ENCODE measurements at regions not wholly inside any gene's neighbourhood (a gene's known extent, or its start where the extent isn't known, plus 50 kb on each side); places are given as distances from the start of the nearest gene placed in this dataset.
"Not testable (repeated sequence)": the region's sequence is repeated elsewhere in the genome, so short reads cannot be mapped to it uniquely, and the experiment has no call there.

- TF ChIP-seq REST (IDR thresholded peaks at IDR 0.05); RAD21 (IDR thresholded peaks at IDR 0.05); CTCF (IDR thresholded peaks at IDR 0.05; ENCODE audit: low read depth, low read length, missing input control); GABPA (IDR thresholded peaks at IDR 0.05 in 1 of 2, conservative IDR thresholded peaks at IDR 0.05 in 1 of 2); YY1 (IDR thresholded peaks at IDR 0.05); SP1 (IDR thresholded peaks at IDR 0.05); HNF4A (conservative IDR thresholded peaks at IDR 0.05): not testable (repeated sequence)
Measured at GRCh38 chr3:195993671-195994070, 85.3 kb upstream of the TNK2 start.

All from liver (tissue), 3 donors.